WTC11 (cell line): ENCODE measurements at regions not wholly inside any gene's neighbourhood (a gene's known extent, or its start where the extent isn't known, plus 50 kb on each side); places are given as distances from the start of the nearest gene placed in this dataset.

ENCODE experiments used
- ATAC-seq: fragments of 200-7000 bp; cut with Tn5 transposase; 2 replicates; pipeline ENCODE4 v1.10.0; 2021; ENCODE audit warnings: mild to moderate bottlenecking, moderate library complexity
- CTCF ChIA-PET: fragments of 300-600 bp; sonication (Branson Sonifier 250); formaldehyde crosslinking; loops from one replicate; lab custom pipeline; 2021; ENCODE audit warnings: antibody characterized with exemption; lab: Charles Lee
- POLR2A ChIA-PET: fragments of 350-600 bp; sonication (Branson Sonifier 250); formaldehyde crosslinking; loops from one replicate; lab custom pipeline; 2021; ENCODE audit warnings: antibody characterized with exemption; lab: Charles Lee
- DNase-seq: peaks from one replicate; pipeline ENCODE4 v3.0.0; 2021; ENCODE audit warnings: low spot score
- H3K27ac Mint-ChIP-seq: 2 replicates; pipeline ENCODE4 v1.8.0; 2021; ENCODE audit warnings: mixed read lengths
- H3K27me3 Mint-ChIP-seq: 2 replicates; pipeline ENCODE4 v1.8.0; 2021; ENCODE audit warnings: low read depth, mild to moderate bottlenecking, moderate library complexity, mixed read lengths
- H3K36me3 Mint-ChIP-seq: 2 replicates; pipeline ENCODE4 v1.8.0; 2021; ENCODE audit warnings: mixed read lengths
- H3K4me1 Mint-ChIP-seq: 2 replicates; pipeline ENCODE4 v1.8.0; 2022; ENCODE audit warnings: mixed read lengths
- H3K4me3 Mint-ChIP-seq: 2 replicates; pipeline ENCODE4 v1.8.0; 2021; ENCODE audit warnings: mild to moderate bottlenecking, moderate library complexity, mixed read lengths
- H3K9me3 Mint-ChIP-seq: 2 replicates; pipeline ENCODE4 v1.8.0; 2021; ENCODE audit warnings: mixed read lengths
- CREB1 ChIP-seq: sonication (generic); formaldehyde crosslinking; IDR thresholded peaks from 2 replicates; pipeline ENCODE4 v1.8.0; 2023; ENCODE audit warnings: mild to moderate bottlenecking, missing genetic modification reagents
- CREM ChIP-seq: sonication (generic); formaldehyde crosslinking; IDR thresholded peaks from 2 replicates; pipeline ENCODE4 v1.8.1; 2022; ENCODE audit warnings: mild to moderate bottlenecking, missing genetic modification reagents, moderate library complexity
- ELF4 ChIP-seq: sonication (generic); formaldehyde crosslinking; IDR thresholded peaks from 2 replicates; pipeline ENCODE4 v1.8.1; 2022; ENCODE audit warnings: low read depth, mild to moderate bottlenecking, moderate library complexity, missing genetic modification reagents
- ERG ChIP-seq: fragments of 250-450 bp; sonication (Bioruptor Pico); IDR thresholded peaks from 2 replicates; pipeline ENCODE4 v1.8.0; 2021; ENCODE audit warnings: mild to moderate bottlenecking
- KAT7 ChIP-seq: sonication (generic); formaldehyde crosslinking; IDR thresholded peaks from 2 replicates; pipeline ENCODE4 v1.8.1; 2023; ENCODE audit warnings: missing genetic modification reagents, mild to moderate bottlenecking, borderline replicate concordance
- OVOL2 ChIP-seq: fragments of 250-450 bp; sonication (Bioruptor Pico); IDR thresholded peaks from 2 replicates; pipeline ENCODE4 v1.9.0; 2021; ENCODE audit warnings: mild to moderate bottlenecking, borderline replicate concordance
- SOX15 ChIP-seq: fragments of 250-450 bp; sonication (Bioruptor Pico); IDR thresholded peaks from 2 replicates; pipeline ENCODE4 v1.9.0; 2021; ENCODE audit warnings: mild to moderate bottlenecking
- STAT6 ChIP-seq: sonication (generic); formaldehyde crosslinking; conservative IDR thresholded peaks from 2 replicates; pipeline ENCODE4 v1.8.1; 2023; ENCODE audit warnings: mild to moderate bottlenecking, low read depth, missing genetic modification reagents, moderate library complexity
- TEAD4 ChIP-seq: sonication (generic); formaldehyde crosslinking; IDR thresholded peaks from 2 replicates; pipeline ENCODE4 v1.8.0; 2022; ENCODE audit warnings: mild to moderate bottlenecking, missing genetic modification reagents
- ZBTB21 ChIP-seq: sonication (generic); formaldehyde crosslinking; IDR thresholded peaks from 2 replicates; pipeline ENCODE4 v1.8.1; 2023; ENCODE audit warnings: mild to moderate bottlenecking, missing genetic modification reagents, borderline replicate concordance
- ZNF232 ChIP-seq: sonication (generic); formaldehyde crosslinking; IDR thresholded peaks from 2 replicates; pipeline ENCODE4 v1.8.0; 2022; ENCODE audit warnings: mild to moderate bottlenecking, missing genetic modification reagents
- ZNF263 ChIP-seq: sonication (generic); formaldehyde crosslinking; IDR thresholded peaks from 2 replicates; pipeline ENCODE4 v1.8.1; 2022; ENCODE audit warnings: low read depth, mild to moderate bottlenecking, moderate library complexity, missing genetic modification reagents
- TF ChIP-seq, protein P1 (sequence below): fragments of 250-450 bp; sonication (Bioruptor Pico); IDR thresholded peaks from 2 replicates; pipeline ENCODE4 v1.9.0; 2021; ENCODE audit warnings: mild to moderate bottlenecking, borderline replicate concordance
- TF ChIP-seq, protein P2 (sequence below): sonication (generic); formaldehyde crosslinking; IDR thresholded peaks from 2 replicates; pipeline ENCODE4 v1.8.0; 2022; ENCODE audit warnings: missing genetic modification reagents

DNA sequence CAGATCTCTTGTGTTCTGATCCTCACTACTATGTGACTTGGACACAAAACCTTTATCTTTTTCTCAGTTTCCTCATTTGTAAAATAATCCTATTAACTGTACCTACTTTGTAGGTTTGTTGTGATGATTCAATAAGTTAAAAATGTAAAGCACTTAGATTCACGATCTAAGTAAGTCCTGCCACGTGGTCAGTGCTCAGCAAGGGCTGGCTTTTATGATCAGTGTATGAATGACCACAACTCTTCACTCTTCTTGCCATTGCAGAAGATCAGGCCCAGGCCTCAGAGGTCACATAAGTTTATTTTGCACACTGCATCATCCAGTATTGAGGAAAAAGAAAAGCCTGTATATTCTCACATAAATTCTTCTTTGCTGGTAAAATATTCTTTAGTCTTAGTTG is 1192.5 kb upstream of the ACVR2A start:
- no peak for DNase-seq
- H3K9me3 Mint-ChIP-seq, result peaks cover 40% of the 10 kb centered on the region
- H3K27ac Mint-ChIP-seq, result no peak overlapping the region
- H3K4me3 Mint-ChIP-seq, result no peak overlapping the region
- no peaks in the 10 kb centered on the region for H3K27me3 Mint-ChIP-seq
- ChIA-PET POLR2A (no interaction called here), CTCF (no interaction called here)
- TF ChIP-seq, protein P1, sequence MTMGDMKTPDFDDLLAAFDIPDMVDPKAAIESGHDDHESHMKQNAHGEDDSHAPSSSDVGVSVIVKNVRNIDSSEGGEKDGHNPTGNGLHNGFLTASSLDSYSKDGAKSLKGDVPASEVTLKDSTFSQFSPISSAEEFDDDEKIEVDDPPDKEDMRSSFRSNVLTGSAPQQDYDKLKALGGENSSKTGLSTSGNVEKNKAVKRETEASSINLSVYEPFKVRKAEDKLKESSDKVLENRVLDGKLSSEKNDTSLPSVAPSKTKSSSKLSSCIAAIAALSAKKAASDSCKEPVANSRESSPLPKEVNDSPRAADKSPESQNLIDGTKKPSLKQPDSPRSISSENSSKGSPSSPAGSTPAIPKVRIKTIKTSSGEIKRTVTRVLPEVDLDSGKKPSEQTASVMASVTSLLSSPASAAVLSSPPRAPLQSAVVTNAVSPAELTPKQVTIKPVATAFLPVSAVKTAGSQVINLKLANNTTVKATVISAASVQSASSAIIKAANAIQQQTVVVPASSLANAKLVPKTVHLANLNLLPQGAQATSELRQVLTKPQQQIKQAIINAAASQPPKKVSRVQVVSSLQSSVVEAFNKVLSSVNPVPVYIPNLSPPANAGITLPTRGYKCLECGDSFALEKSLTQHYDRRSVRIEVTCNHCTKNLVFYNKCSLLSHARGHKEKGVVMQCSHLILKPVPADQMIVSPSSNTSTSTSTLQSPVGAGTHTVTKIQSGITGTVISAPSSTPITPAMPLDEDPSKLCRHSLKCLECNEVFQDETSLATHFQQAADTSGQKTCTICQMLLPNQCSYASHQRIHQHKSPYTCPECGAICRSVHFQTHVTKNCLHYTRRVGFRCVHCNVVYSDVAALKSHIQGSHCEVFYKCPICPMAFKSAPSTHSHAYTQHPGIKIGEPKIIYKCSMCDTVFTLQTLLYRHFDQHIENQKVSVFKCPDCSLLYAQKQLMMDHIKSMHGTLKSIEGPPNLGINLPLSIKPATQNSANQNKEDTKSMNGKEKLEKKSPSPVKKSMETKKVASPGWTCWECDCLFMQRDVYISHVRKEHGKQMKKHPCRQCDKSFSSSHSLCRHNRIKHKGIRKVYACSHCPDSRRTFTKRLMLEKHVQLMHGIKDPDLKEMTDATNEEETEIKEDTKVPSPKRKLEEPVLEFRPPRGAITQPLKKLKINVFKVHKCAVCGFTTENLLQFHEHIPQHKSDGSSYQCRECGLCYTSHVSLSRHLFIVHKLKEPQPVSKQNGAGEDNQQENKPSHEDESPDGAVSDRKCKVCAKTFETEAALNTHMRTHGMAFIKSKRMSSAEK (CRISPR knock-in tag), result no peak
- TF ChIP-seq TEAD4, result no peak
- ATAC-seq, result no peak
- H3K36me3 Mint-ChIP-seq, result peaks cover 51% of the 10 kb centered on the region
- 0 out of 2 replicates have a peak, but pooled peaks cover 3% of the 10 kb centered on the region for H3K4me1 Mint-ChIP-seq

DNA sequence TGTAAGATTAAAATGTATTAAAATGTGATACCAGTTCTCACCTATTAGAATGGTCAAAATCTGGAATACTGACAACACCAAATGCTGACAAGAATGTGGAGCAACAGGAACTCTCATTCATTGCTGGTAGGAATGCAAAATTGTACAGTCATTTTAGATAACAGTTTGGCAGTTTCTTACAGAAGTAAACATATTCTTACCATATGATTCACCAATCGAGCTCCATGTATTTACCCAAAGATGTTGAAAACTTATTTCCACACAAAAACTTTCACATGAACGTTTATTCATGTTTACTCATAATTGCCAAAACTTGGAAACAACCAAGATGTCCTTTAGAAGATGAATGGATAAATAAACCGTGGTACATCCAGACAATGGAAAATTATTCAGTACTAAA is 1193.5 kb upstream of the ACVR2A start:
- ChIA-PET POLR2A (no interaction called here), CTCF (no interaction called here)
- Mint-ChIP-seq H3K27ac (no peak overlapping the region), H3K27me3 (no peaks in the 10 kb centered on the region), H3K4me1 (0 out of 2 replicates have a peak, but pooled peaks cover 3% of the 10 kb centered on the region), H3K9me3 (peaks cover 42% of the 10 kb centered on the region), H3K36me3 (peaks cover 53% of the 10 kb centered on the region), H3K4me3 (no peak overlapping the region)
- DNase-seq (no peak), ATAC-seq (no peak)
- TF ChIP-seq CREM (no peak), ZBTB21 (CRISPR knock-in tag) (no peak), KAT7 (CRISPR knock-in tag) (no peak), SOX15 (CRISPR knock-in tag) (no peak), ELF4 (CRISPR knock-in tag) (no peak), ZNF232 (no peak), CREB1 (CRISPR knock-in tag) (no peak), ERG (CRISPR knock-in tag) (no peak), OVOL2 (CRISPR knock-in tag) (no peak), STAT6 (CRISPR knock-in tag) (no peak), ZNF263 (CRISPR knock-in tag) (no peak)
- TF ChIP-seq, protein P2, sequence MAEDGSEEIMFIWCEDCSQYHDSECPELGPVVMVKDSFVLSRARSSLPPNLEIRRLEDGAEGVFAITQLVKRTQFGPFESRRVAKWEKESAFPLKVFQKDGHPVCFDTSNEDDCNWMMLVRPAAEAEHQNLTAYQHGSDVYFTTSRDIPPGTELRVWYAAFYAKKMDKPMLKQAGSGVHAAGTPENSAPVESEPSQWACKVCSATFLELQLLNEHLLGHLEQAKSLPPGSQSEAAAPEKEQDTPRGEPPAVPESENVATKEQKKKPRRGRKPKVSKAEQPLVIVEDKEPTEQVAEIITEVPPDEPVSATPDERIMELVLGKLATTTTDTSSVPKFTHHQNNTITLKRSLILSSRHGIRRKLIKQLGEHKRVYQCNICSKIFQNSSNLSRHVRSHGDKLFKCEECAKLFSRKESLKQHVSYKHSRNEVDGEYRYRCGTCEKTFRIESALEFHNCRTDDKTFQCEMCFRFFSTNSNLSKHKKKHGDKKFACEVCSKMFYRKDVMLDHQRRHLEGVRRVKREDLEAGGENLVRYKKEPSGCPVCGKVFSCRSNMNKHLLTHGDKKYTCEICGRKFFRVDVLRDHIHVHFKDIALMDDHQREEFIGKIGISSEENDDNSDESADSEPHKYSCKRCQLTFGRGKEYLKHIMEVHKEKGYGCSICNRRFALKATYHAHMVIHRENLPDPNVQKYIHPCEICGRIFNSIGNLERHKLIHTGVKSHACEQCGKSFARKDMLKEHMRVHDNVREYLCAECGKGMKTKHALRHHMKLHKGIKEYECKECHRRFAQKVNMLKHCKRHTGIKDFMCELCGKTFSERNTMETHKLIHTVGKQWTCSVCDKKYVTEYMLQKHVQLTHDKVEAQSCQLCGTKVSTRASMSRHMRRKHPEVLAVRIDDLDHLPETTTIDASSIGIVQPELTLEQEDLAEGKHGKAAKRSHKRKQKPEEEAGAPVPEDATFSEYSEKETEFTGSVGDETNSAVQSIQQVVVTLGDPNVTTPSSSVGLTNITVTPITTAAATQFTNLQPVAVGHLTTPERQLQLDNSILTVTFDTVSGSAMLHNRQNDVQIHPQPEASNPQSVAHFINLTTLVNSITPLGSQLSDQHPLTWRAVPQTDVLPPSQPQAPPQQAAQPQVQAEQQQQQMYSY (CRISPR knock-in tag), result no peak
